ENCODE measurements at regions not wholly inside any gene's neighbourhood (a gene's known extent, or its start where the extent isn't known, plus 50 kb on each side); places are given as distances from the start of the nearest gene placed in this dataset.

DNA sequence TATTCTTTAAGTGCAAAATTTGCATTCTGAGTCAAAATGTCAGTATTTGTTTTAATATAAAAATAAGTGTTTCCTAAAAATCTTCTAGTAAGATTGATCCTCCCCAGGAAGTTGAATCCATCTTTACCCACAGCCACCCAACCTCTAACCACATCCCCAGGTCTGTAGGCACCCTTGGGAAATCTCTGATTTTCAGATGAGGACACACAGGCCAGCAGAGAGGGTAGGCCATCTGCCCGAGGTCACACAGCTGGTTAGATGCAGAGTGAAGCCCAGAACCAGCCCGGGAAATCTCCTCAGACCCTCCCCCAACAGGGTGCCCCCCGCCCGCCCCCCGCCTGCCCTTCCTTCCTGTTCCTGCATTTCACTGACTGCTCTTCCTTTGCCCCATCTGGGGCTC, 277.5 kb downstream of the FBXW7 start:
- TF ChIP-seq HDGF (IDR thresholded peaks at IDR 0.05; ENCODE audit: borderline replicate concordance), result no peak
- TF ChIP-seq FOXK2 (IDR thresholded peaks at IDR 0.05), result no peak
- TF ChIP-seq BHLHE40 (IDR thresholded peaks at IDR 0.05; ENCODE audit: borderline replicate concordance), result no peak
